Common myeloid progenitor, CD34-positive (primary cell): ENCODE measurements at regions not wholly inside any gene's neighbourhood (a gene's known extent, or its start where the extent isn't known, plus 50 kb on each side); places are given as distances from the start of the nearest gene placed in this dataset.
"Not testable (repeated sequence)": the region's sequence is repeated elsewhere in the genome, so short reads cannot be mapped to it uniquely, and the experiment has no call there.

ENCODE experiments used
- CTCF ChIA-PET: fragments of 350-600 bp; sonication (Branson Sonifier 250); formaldehyde crosslinking; loops from one replicate; lab custom pipeline; 2021; ENCODE audit warnings: antibody characterized with exemption; lab: Charles Lee
- POLR2A ChIA-PET: fragments of 350-600 bp; sonication (Branson Sonifier 250); formaldehyde crosslinking; loops from one replicate; lab custom pipeline; 2021; ENCODE audit warnings: antibody characterized with exemption; lab: Charles Lee
- DNase-seq, 3 donors: peaks; one replicate each; pipeline versions ENCODE4 v3.0.0 to v3.0.0-alpha.2; 2013
- H3K27ac ChIP-seq, 2 experiments: 1 replicate in 1 of 2; 2 replicates in 1 of 2; pipeline ENCODE4 v1.7.0; 2013; ENCODE audit warnings: inconsistent platforms in 2 of 2, low read length in 2 of 2, mild to moderate bottlenecking in 2 of 2, low read depth in 1 of 2, moderate library complexity in 1 of 2; ENCODE audit not compliant: severe bottlenecking in 2 of 2, insufficient read depth in 1 of 2, poor library complexity in 1 of 2
- H3K27me3 ChIP-seq, 5 experiments: replicated peaks in 2 of 5; 1 replicate in 3 of 5; 2 replicates in 2 of 5; pipeline versions ENCODE4 v1.6.1 to v1.7.0; 2013; ENCODE audit warnings: low read length in 4 of 5, mild to moderate bottlenecking in 2 of 5, moderate library complexity in 2 of 5, inconsistent platforms in 1 of 5; ENCODE audit not compliant: insufficient read depth in 5 of 5, control insufficient read depth in 4 of 5
- H3K36me3 ChIP-seq, 4 experiments: 1 replicate in 2 of 4; 2 replicates in 2 of 4; pipeline versions ENCODE4 v1.6.1 to v1.7.0; 2013; ENCODE audit warnings: low read length in 3 of 4, control low read depth in 1 of 4, mild to moderate bottlenecking in 1 of 4; ENCODE audit not compliant: control insufficient read depth in 4 of 4, insufficient read depth in 4 of 4
- H3K4me1 ChIP-seq, 4 experiments: 1 replicate in 3 of 4; 2 replicates in 1 of 4; pipeline versions ENCODE4 v1.6.1 to v1.7.1; 2013; ENCODE audit warnings: low read length in 3 of 4, mild to moderate bottlenecking in 3 of 4, control low read depth in 1 of 4, inconsistent platforms in 1 of 4, moderate library complexity in 1 of 4; ENCODE audit not compliant: control insufficient read depth in 4 of 4, insufficient read depth in 4 of 4; ENCODE audit errors: control extremely low read depth in 1 of 4
- H3K4me3 ChIP-seq, 7 experiments: 1 replicate in 4 of 7; 2 replicates in 3 of 7; pipeline versions ENCODE4 v1.5.1 to v1.7.0; 2013; ENCODE audit warnings: mild to moderate bottlenecking in 7 of 7, low read length in 6 of 7, moderate library complexity in 6 of 7, inconsistent platforms in 2 of 7, low read depth in 2 of 7, control low read depth in 1 of 7; ENCODE audit not compliant: insufficient read depth in 4 of 7, control insufficient read depth in 1 of 7; ENCODE audit errors: extremely low read depth in 1 of 7
- H3K9me3 ChIP-seq, 5 experiments: 1 replicate in 4 of 5; 2 replicates in 1 of 5; pipeline versions ENCODE4 v1.6.1 to v1.7.1; 2013; ENCODE audit warnings: low read length in 4 of 5, mild to moderate bottlenecking in 2 of 5, inconsistent platforms in 1 of 5, low read depth in 1 of 5, moderate library complexity in 1 of 5; ENCODE audit not compliant: control insufficient read depth in 4 of 5, insufficient read depth in 2 of 5; ENCODE audit errors: control extremely low read depth in 1 of 5
- WGBS: methylation state at CpG from one replicate; pipeline ENCODE4 v1.1.5; 2013; ENCODE audit not compliant: insufficient coverage; 5-methylcytosine and 5-hydroxymethylcytosine counted together

DNA sequence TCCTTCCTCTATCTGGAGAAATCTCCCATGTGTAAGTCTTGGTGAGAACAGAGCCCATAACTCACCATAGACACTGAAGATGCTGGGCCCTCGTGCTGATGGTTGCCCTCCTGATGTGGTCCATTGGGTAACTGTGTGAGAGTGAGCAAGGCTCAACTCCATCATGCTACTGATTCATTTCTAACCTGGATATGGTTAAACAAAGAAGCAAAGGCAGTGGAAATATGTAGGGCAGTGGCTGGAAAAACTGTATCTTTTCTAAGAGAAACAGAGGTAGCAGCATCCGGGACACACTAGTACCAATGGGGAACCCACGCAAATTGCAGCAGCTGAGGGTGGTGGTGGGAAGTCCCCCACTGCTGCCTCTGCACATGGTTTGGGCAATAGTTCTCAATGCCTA lies 221.7 kb downstream of the KLF6 start:
- Histone ChIP-seq H3K27ac (no peak overlapping the region), H3K9me3 (peaks cover 0 to 7% (median 2%) of the 10 kb centered on the region in 5 experiments), H3K4me1 (peaks cover 0 to 1% (median 0%) of the 10 kb centered on the region in 4 experiments), H3K4me3 (no peak overlapping the region), H3K27me3 (peaks cover 0 to 2% (median 0%) of the 10 kb centered on the region in 5 experiments), H3K36me3 (no peaks in the 10 kb centered on the region)
- POLR2A ChIA-PET = no interaction called here
- DNase-seq = no peak
- CTCF ChIA-PET = interaction anchor here (1.0 kb wide), 1 partner anchor 12 kb away, joined by 3 read pairs; no protein-coding TSS in a partner anchor
- whole genome bisulfite sequencing = 93% methylated on average over 3 of the region's 3 CpGs

DNA sequence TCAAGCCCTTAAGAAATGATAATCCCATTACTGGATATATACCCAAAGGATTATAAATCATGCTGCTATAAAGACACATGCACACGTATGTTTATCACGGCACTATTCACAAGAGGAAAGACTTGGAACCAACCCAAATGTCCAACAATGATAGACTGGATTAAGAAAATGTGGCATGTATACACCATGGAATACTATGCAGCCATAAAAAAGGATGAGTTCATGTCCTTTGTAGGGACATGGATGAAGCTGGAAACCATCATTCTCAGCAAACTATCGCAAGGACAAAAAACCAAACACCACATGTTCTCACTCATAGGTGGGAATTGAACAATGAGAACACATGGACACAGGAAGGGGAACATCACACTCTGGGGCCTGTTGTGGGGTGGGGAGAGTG lies 224.4 kb downstream of the KLF6 start:
- CTCF ChIA-PET, H3K27ac ChIP-seq, DNase-seq, H3K4me1 ChIP-seq, H3K27me3 ChIP-seq, H3K36me3 ChIP-seq, H3K9me3 ChIP-seq, H3K4me3 ChIP-seq, POLR2A ChIA-PET: not testable (repeated sequence)
- WGBS = no CpG with 5 or more reads among the region's 3 CpGs

DNA sequence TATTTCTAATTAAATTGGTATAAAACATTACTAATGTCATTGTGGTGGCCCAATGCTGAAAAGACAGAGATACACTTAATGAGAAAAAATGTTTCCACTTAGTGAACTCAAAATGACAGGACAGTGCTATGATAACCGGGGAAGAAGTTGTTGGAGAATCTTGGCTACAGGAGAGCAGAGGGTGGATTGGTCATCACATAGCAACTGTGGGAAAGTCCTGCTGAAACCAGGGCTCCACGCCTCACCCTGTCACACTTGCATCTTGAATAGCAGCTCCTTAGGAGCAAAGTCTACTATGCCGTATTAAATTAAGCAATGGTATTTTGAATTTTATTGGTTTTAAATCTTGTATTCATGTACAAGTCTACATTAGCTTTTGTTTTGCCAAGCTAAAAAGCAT lies 225.5 kb downstream of the KLF6 start:
- Histone ChIP-seq H3K4me3 (no peak overlapping the region), H3K9me3 (no peaks in the 10 kb centered on the region), H3K4me1 (peaks cover 0 to 3% (median 2%) of the 10 kb centered on the region in 4 experiments), H3K27ac (no peak overlapping the region), H3K27me3 (peaks cover 0 to 2% (median 0%) of the 10 kb centered on the region in 5 experiments), H3K36me3 (no peaks in the 10 kb centered on the region)
- DNase-seq = no peak
- ChIA-PET POLR2A (no interaction called here), CTCF (interaction anchor here (1.0 kb wide), 1 partner anchor 14 kb away, joined by 3 read pairs; no protein-coding TSS in a partner anchor)
- WGBS = 100% methylated on average over 1 of the region's 3 CpGs

DNA sequence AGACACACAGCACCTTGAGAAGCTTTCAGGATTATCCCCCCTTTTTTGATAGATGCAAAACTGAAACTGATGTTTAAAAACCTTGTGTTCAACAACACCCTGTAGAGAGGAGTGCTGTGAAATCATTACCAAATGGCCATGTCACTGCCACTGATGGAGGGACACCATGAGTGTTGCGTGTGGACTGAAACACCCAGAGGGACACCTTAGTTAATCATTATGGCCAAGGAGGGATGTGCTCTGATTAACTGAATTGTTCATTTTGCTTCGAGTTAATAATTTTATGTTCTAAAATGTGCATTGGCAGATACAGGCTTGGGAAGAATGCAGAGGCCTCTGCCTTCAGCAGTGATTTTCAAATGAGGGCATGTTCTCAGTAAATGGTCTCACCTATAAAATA lies 226.0 kb downstream of the KLF6 start:
- no peak overlapping the region for H3K4me3 ChIP-seq
- WGBS = 100% methylated on average over 2 of the region's 2 CpGs
- H3K4me1 ChIP-seq = peaks cover 0 to 8% (median 7%) of the 10 kb centered on the region in 4 experiments
- H3K9me3 ChIP-seq = no peaks in the 10 kb centered on the region
- CTCF ChIA-PET = no interaction called here
- no peaks in the 10 kb centered on the region for H3K36me3 ChIP-seq
- no peak for DNase-seq
- peaks cover 0 to 2% (median 0%) of the 10 kb centered on the region in 5 experiments for H3K27me3 ChIP-seq
- POLR2A ChIA-PET = no interaction called here
- no peak overlapping the region for H3K27ac ChIP-seq

DNA sequence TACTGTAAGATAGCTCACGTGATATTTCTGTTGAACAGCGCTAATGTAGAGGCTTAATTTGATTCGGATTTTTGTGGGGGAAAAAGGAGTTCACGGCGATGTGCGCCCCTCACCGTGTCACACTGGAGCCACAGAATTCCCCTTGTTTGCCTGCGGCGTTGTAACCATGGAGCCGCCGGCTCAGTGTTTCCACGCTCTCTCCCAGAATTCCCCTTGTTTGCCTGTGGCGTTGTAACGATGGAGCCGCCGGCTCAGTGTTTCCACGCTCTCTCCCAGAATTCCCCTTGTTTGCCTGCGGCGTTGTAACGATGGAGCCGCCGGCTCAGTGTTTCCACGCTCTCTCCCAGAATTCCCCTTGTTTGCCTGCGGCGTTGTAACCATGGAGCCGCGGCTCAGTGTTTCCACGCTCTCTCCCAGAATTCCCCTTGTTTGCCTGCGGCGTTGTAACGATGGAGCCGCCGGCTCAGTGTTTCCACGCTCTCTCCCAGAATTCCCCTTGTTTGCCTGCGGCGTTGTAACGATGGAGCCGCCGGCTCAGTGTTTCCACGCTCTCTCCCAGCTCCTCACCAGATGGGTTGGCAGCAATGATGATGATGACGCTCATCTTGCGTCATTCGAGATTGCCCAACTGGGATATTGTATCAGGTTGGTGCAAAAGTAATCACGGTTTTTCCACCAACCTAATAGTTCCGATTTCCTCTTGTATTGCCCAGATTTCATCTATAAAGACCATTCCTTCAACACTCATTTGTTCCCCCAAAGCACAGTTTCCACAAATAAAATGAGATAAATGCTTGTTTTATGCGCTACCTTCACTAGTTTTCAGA lies 228.6 kb downstream of the KLF6 start:
- POLR2A ChIA-PET, DNase-seq, H3K27me3 ChIP-seq, H3K9me3 ChIP-seq, H3K36me3 ChIP-seq, CTCF ChIA-PET, H3K27ac ChIP-seq: not testable (repeated sequence)
- WGBS = 96% methylated on average over 17 of the region's 46 CpGs
- peaks cover 0 to 11% (median 8%) of the 10 kb centered on the region in 4 experiments for H3K4me1 ChIP-seq
- peak overlapping the region in 3 of 7 experiments; percentile 11 to 37 (median 23) for H3K4me3 ChIP-seq

DNA sequence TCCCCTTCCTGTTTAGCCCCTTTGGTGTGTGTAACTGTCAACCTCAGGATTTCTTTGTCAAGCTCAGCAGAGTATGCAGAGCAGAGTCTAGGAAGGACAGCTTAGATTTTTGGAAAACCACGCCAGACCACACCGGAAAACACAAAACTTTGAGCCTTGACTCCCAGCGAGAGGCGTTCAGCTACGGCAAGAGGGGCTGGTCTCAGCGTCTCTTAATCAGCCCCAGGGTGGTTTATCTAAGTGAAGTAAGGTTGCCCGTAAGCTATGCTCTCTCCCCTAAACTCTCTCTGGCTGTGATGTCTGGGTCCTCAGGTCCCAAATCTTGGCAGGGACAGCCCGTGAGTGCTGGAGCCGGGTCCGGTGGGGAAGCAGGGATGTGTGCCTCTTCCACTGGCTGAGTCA lies 230.9 kb downstream of the KLF6 start:
- peak; percentile 4 to 42 (median 23) for DNase-seq
- peaks cover 0 to 13% (median 10%) of the 10 kb centered on the region in 4 experiments for H3K4me1 ChIP-seq
- H3K4me3 ChIP-seq = peak overlapping the region in 6 of 7 experiments; percentile 16 to 52 (median 37)
- no peak overlapping the region for H3K27ac ChIP-seq
- H3K9me3 ChIP-seq = no peaks in the 10 kb centered on the region
- H3K27me3 ChIP-seq = peaks cover 0 to 2% (median 0%) of the 10 kb centered on the region in 5 experiments
- 14% methylated on average over 10 of the region's 10 CpGs for WGBS
- H3K36me3 ChIP-seq = no peaks in the 10 kb centered on the region
- ChIA-PET POLR2A (no interaction called here), CTCF (no interaction called here)

DNA sequence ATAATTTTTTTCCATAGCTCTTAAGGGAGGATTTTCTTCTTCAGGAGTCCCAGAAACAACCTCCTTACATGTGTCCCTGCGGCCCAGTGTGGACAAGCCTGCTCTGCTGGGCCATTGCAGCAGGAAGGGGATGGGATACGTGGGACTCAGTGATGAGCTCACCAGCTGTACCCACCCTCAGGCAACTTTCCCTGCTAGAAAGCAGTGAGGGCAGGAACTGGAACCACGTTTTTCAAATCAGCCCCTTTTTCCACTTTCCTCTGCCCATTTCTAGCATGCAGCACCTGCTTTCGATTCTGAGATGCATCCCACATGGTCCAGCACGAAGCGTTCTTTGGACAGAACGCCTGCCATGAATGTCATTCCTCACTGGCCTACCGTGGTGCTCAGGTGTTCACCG lies 232.7 kb downstream of the KLF6 start:
- Histone ChIP-seq H3K4me1 (peaks cover 0 to 19% (median 16%) of the 10 kb centered on the region in 4 experiments), H3K9me3 (peaks cover 0 to 3% (median 0%) of the 10 kb centered on the region in 5 experiments), H3K4me3 (no peak overlapping the region), H3K27me3 (peaks cover 0 to 2% (median 0%) of the 10 kb centered on the region in 5 experiments), H3K36me3 (no peaks in the 10 kb centered on the region), H3K27ac (no peak overlapping the region)
- POLR2A ChIA-PET = no interaction called here
- DNase-seq = no peak
- WGBS = 91% methylated on average over 8 of the region's 9 CpGs
- CTCF ChIA-PET = no interaction called here
